Sigmoid colon (tissue), 4 donors: ENCODE measurements at regions not wholly inside any gene's neighbourhood (a gene's known extent, or its start where the extent isn't known, plus 50 kb on each side); places are given as distances from the start of the nearest gene placed in this dataset.

Experiments used
- POLR2AphosphoS5 ChIP-seq, 4 donors: sonication (generic); formaldehyde crosslinking; IDR thresholded peaks; one replicate each; pipeline ENCODE4 v1.6.1; 2017; ENCODE audit warnings: antibody characterized with exemption in 4 of 4
- TF ChIP-seq, protein P1 (sequence below), 4 experiments: fragments of 450-650 bp in 3 of 4; fragments of 200-600 bp in 1 of 4; IDR thresholded peaks; one replicate each; pipeline ENCODE4 v1.5.1; 2016 to 2019; ENCODE audit warnings: antibody characterized with exemption in 4 of 4, mild to moderate bottlenecking in 3 of 4, moderate library complexity in 2 of 4

DNA sequence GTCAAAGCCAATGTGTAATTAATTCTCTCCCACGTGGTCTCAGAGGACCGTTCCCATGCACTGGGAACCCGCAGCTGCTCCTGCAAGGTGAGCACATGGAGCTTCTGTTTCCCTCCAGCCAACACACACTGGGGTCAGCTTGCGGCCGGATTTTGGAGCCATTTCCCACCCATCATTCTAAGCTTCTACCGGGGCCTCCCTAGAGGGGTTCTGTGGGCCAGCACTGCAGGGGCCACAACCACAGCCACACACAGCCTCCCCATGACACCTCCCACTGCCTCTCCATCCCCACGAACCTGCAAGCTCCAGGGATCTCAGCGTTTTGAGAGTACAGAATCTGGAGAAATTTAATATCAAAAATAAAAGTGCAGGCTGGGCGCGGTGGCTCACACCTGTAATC is 120.7 kb upstream of the SOX1 start:
- no peak for TF ChIP-seq POLR2AphosphoS5 (IDR thresholded peaks at IDR 0.05)
- TF ChIP-seq, protein P1, sequence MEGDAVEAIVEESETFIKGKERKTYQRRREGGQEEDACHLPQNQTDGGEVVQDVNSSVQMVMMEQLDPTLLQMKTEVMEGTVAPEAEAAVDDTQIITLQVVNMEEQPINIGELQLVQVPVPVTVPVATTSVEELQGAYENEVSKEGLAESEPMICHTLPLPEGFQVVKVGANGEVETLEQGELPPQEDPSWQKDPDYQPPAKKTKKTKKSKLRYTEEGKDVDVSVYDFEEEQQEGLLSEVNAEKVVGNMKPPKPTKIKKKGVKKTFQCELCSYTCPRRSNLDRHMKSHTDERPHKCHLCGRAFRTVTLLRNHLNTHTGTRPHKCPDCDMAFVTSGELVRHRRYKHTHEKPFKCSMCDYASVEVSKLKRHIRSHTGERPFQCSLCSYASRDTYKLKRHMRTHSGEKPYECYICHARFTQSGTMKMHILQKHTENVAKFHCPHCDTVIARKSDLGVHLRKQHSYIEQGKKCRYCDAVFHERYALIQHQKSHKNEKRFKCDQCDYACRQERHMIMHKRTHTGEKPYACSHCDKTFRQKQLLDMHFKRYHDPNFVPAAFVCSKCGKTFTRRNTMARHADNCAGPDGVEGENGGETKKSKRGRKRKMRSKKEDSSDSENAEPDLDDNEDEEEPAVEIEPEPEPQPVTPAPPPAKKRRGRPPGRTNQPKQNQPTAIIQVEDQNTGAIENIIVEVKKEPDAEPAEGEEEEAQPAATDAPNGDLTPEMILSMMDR (IDR thresholded peaks at IDR 0.05) = no peak
